BE2C (cell line): ENCODE measurements at regions not wholly inside any gene's neighbourhood (a gene's known extent, or its start where the extent isn't known, plus 50 kb on each side); places are given as distances from the start of the nearest gene placed in this dataset.

Experiments
- DNase-seq: peaks from one replicate; pipeline ENCODE4 v3.0.0-alpha.2; 2020
- H3K27me3 ChIP-seq: fragments of 250-450 bp; sonication (Bioruptor Pico); 2 replicates; pipeline ENCODE4 v1.5.1; 2020; ENCODE audit warnings: mild to moderate bottlenecking
- H3K36me3 ChIP-seq: fragments of 250-450 bp; sonication (Bioruptor Pico); 2 replicates; pipeline ENCODE4 v1.5.1; 2020; ENCODE audit warnings: mild to moderate bottlenecking
- H3K4me1 ChIP-seq: fragments of 250-450 bp; sonication (Bioruptor Pico); 2 replicates; pipeline ENCODE4 v1.5.1; 2020
- H3K4me3 ChIP-seq: 2 replicates; pipeline ENCODE4 v1.5.1; 2011; ENCODE audit warnings: low read depth, low read length
- H3K9me3 ChIP-seq: fragments of 250-450 bp; sonication (Bioruptor Pico); 2 replicates; pipeline ENCODE4 v1.5.1; 2020
- TF ChIP-seq, protein P1 (sequence below): IDR thresholded peaks from 2 replicates; pipeline ENCODE4 v1.5.1; 2012; ENCODE audit warnings: mild to moderate bottlenecking, low read depth, low read length

DNA sequence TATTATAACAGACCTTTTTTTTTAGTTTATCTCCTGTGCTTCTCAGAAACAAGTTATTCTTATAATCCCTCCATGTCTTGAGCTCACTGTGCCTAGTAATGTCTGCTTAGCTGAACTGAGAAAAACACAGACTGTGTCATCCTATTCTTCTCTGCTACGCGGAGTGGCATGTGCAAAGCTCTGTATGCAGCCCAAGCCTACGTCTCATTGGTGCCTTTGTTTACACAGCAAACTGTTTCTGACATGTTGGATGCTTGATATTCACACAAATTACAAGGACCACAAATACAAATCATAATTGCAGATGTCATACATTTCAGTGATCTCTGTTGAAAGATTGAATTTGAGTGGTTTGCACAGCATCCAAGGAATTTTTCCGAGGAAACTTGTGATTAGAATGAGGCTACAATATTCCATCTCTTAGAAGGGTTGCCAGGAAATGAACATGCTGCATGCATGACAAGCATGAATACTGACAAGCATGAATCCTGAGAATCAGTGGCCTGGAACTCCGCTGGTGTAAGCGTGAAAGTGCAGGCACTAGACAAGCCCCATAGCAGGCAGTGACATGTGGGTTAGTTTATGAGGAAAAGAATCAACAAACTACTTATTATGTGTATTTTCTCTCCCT, 128.4 kb upstream of the SGK1 start:
- TF ChIP-seq, protein P1, sequence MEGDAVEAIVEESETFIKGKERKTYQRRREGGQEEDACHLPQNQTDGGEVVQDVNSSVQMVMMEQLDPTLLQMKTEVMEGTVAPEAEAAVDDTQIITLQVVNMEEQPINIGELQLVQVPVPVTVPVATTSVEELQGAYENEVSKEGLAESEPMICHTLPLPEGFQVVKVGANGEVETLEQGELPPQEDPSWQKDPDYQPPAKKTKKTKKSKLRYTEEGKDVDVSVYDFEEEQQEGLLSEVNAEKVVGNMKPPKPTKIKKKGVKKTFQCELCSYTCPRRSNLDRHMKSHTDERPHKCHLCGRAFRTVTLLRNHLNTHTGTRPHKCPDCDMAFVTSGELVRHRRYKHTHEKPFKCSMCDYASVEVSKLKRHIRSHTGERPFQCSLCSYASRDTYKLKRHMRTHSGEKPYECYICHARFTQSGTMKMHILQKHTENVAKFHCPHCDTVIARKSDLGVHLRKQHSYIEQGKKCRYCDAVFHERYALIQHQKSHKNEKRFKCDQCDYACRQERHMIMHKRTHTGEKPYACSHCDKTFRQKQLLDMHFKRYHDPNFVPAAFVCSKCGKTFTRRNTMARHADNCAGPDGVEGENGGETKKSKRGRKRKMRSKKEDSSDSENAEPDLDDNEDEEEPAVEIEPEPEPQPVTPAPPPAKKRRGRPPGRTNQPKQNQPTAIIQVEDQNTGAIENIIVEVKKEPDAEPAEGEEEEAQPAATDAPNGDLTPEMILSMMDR: peak; percentile 16; the same call in 1 of the 2 replicates
- no peaks in the 10 kb centered on the region for H3K36me3 ChIP-seq
- peak; percentile 20 for DNase-seq
- H3K4me1 ChIP-seq: peaks cover 5% of the 10 kb centered on the region; the same call in 1 of the 2 replicates
- H3K9me3 ChIP-seq: no peaks in the 10 kb centered on the region
- H3K4me3 ChIP-seq: no peak overlapping the region
- no peaks in the 10 kb centered on the region for H3K27me3 ChIP-seq

- no peaks in the 10 kb centered on the region for H3K9me3 ChIP-seq
- no peaks in the 10 kb centered on the region; the same call in 1 of the 2 replicates for H3K4me1 ChIP-seq
- TF ChIP-seq, protein P1: no peak
- DNase-seq: no peak
- H3K4me3 ChIP-seq: no peak overlapping the region
- no peaks in the 10 kb centered on the region for H3K36me3 ChIP-seq
- no peaks in the 10 kb centered on the region for H3K27me3 ChIP-seq
These were observed 125.1 kb upstream of the SGK1 start for GRCh38 chr6:134443009-134443408.

DNA sequence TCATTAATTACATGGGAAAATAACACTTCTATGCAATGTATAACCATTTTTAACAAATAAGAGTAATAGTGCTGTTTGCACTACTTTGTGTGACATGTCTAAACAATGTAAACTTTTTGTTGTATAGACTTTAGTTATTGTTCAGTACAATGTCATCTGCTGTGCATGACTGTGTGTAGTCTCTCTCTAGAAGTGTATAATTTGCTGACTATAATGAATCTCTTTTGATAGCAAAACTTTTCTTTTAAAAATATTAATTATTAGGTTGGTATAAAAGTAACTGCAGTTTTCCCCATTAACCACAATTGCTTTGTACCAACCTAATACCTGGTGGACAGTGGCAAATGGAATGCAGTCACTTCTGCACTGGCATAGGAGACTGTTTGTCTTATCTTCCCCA, 124.2 kb upstream of the SGK1 start:
- Histone ChIP-seq H3K36me3 (no peaks in the 10 kb centered on the region), H3K9me3 (no peaks in the 10 kb centered on the region), H3K4me3 (no peak overlapping the region), H3K4me1 (no peaks in the 10 kb centered on the region; the same call in 1 of the 2 replicates), H3K27me3 (no peaks in the 10 kb centered on the region)
- no peak for DNase-seq
- TF ChIP-seq, protein P1: no peak

GRCh38 chr6:134438837-134439236, 120.9 kb upstream of the SGK1 start:
- H3K4me3 ChIP-seq: no peak overlapping the region
- H3K9me3 ChIP-seq: no peaks in the 10 kb centered on the region
- H3K4me1 ChIP-seq: no peaks in the 10 kb centered on the region
- no peaks in the 10 kb centered on the region for H3K27me3 ChIP-seq
- TF ChIP-seq, protein P1: no peak
- DNase-seq: no peak
- H3K36me3 ChIP-seq: no peaks in the 10 kb centered on the region

DNA sequence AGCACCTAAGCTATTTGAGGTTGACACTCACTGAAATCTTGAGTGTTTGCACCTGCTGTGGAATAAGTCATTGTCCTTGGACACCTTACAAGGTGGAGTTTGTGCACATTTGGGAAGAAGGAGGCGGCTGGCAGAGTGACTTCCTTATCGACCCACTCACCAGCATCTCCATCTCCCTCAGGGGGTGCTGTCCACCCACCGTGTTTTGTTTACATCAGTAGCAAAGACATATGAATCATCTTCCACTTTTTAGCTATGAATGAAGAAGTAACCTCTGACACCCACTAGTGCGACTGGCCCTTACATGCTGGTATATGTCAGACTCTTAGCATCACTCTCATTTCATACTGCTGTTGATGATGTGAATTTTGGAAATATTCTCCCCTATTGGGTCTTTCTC, 119.5 kb upstream of the SGK1 start:
- DNase-seq: no peak
- Histone ChIP-seq H3K4me1 (no peaks in the 10 kb centered on the region), H3K27me3 (no peaks in the 10 kb centered on the region)

GRCh38 chr6:134436950-134437349, 119.0 kb upstream of the SGK1 start:
- no peaks in the 10 kb centered on the region for H3K9me3 ChIP-seq
- DNase-seq: no peak
- TF ChIP-seq, protein P1: no peak
- no peaks in the 10 kb centered on the region for H3K36me3 ChIP-seq
- no peaks in the 10 kb centered on the region for H3K4me1 ChIP-seq
- no peak overlapping the region for H3K4me3 ChIP-seq
- H3K27me3 ChIP-seq: no peaks in the 10 kb centered on the region

More for the DNA sequence above, 119.5 kb upstream of the SGK1 start:
- Histone ChIP-seq H3K4me3 (no peak overlapping the region), H3K36me3 (no peaks in the 10 kb centered on the region), H3K9me3 (no peaks in the 10 kb centered on the region)
- TF ChIP-seq, protein P1: peak; percentile 4; the same call in 1 of the 2 replicates
